SK-N-SH (cell line): ENCODE measurements at regions not wholly inside any gene's neighbourhood (a gene's known extent, or its start where the extent isn't known, plus 50 kb on each side); places are given as distances from the start of the nearest gene placed in this dataset.
A peak's percentile ranks its signal among the peaks of the same experiment; 100 is the strongest.

Experiments
- CTCF ChIA-PET: fragments of 300-600, 350-600 bp; formaldehyde crosslinking; extraction: SDS; loops from one replicate; lab custom pipeline; 2021; lab: Yijun Ruan, JAX
- POLR2A ChIA-PET: fragments of 350-600 bp; sonication (Branson Sonifier 250); formaldehyde crosslinking; extraction: SDS; loops from one replicate; lab custom pipeline; 2020; ENCODE audit warnings: antibody characterized with exemption, inconsistent platforms; lab: Yijun Ruan, JAX
- DNase-seq: peaks from one replicate; pipeline ENCODE4 v3.0.0; 2012
- H2AFZ ChIP-seq: fragments of 200-600 bp; sonication (generic); 2 replicates; pipeline ENCODE4 v1.8.1; 2016; ENCODE audit warnings: antibody characterized with exemption, mild to moderate bottlenecking, low read depth
- H3F3A ChIP-seq: fragments of 200-600 bp; sonication (generic); replicated peaks from 2 replicates; pipeline ENCODE3; 2016; ENCODE audit warnings: antibody characterized with exemption, mild to moderate bottlenecking; ENCODE audit not compliant: insufficient read depth
- H3K27ac ChIP-seq, 2 experiments: fragments of 200-500 bp in 1 of 2; fragments of 200-600 bp in 1 of 2; sonication (Bioruptor generic) in 1 of 2; sonication (generic), shearing (Covaris generic) in 1 of 2; 2 replicates each; pipeline versions ENCODE4 v1.5.1 to v1.6.1; 2014 to 2016; ENCODE audit warnings: low read depth in 2 of 2, inconsistent platforms in 1 of 2, low read length in 1 of 2, mild to moderate bottlenecking in 1 of 2, mixed read lengths in 1 of 2
- H3K27me3 ChIP-seq: fragments of 200-600 bp; sonication (generic), shearing (Covaris generic); 2 replicates; pipeline ENCODE4 v1.6.1; 2016; ENCODE audit warnings: mixed run types; ENCODE audit not compliant: insufficient read depth
- H3K36me3 ChIP-seq, 2 experiments: fragments of 200-500 bp in 1 of 2; fragments of 200-600 bp in 1 of 2; sonication (Bioruptor generic) in 1 of 2; sonication (generic) in 1 of 2; replicated peaks in 1 of 2; 2 replicates each; pipeline versions ENCODE3 to v1.5.1; 2014 to 2016; ENCODE audit warnings: low read length in 1 of 2, mild to moderate bottlenecking in 1 of 2; ENCODE audit not compliant: insufficient read depth in 2 of 2, control insufficient read depth in 1 of 2
- H3K4me1 ChIP-seq, 2 experiments: fragments of 200-500 bp in 1 of 2; fragments of 200-600 bp in 1 of 2; sonication (Bioruptor generic) in 1 of 2; sonication (generic), shearing (Covaris generic) in 1 of 2; 2 replicates each; pipeline versions ENCODE4 v1.5.1 to v1.6.1; 2014 to 2016; ENCODE audit warnings: low read depth in 1 of 2, low read length in 1 of 2, mixed run types in 1 of 2; ENCODE audit not compliant: insufficient read depth in 2 of 2, control insufficient read depth in 1 of 2
- H3K4me2 ChIP-seq: fragments of 200-600 bp; sonication (generic), shearing (Covaris generic); 2 replicates; pipeline ENCODE4 v1.6.1; 2017; ENCODE audit warnings: mixed run types
- H3K4me3 ChIP-seq, 2 experiments: fragments of 200-500 bp in 1 of 2; fragments of 200-600 bp in 1 of 2; sonication (Bioruptor generic) in 1 of 2; sonication (generic), shearing (Covaris generic) in 1 of 2; 2 replicates each; pipeline versions ENCODE4 v1.5.1 to v1.8.1; 2014 to 2016; ENCODE audit warnings: low read depth in 2 of 2, inconsistent platforms in 1 of 2, low read length in 1 of 2, mild to moderate bottlenecking in 1 of 2, mixed read lengths in 1 of 2, moderate library complexity in 1 of 2
- H3K79me2 ChIP-seq: fragments of 200-600 bp; sonication (generic); 2 replicates; pipeline ENCODE4 v1.8.1; 2017; ENCODE audit warnings: mild to moderate bottlenecking; ENCODE audit not compliant: insufficient read depth
- H3K9ac ChIP-seq: fragments of 200-600 bp; sonication (generic); 2 replicates; pipeline ENCODE4 v1.6.1; 2017; ENCODE audit warnings: mixed run types
- H3K9me2 ChIP-seq: fragments of 200-600 bp; sonication (generic); 2 replicates; pipeline ENCODE4 v1.6.1; 2017; ENCODE audit warnings: mixed run types
- H3K9me3 ChIP-seq: fragments of 200-600 bp; sonication (generic); 2 replicates; pipeline ENCODE4 v1.6.1; 2017; ENCODE audit warnings: mixed run types, mild to moderate bottlenecking, moderate library complexity
- H4K20me1 ChIP-seq: fragments of 200-600 bp; sonication (generic); 2 replicates; pipeline ENCODE4 v1.6.1; 2017; ENCODE audit warnings: mild to moderate bottlenecking, mixed run types; ENCODE audit not compliant: insufficient read depth
- CHD2 ChIP-seq: fragments of 150-350 bp; IDR thresholded peaks from 2 replicates; pipeline ENCODE4 v1.6.1; 2018; ENCODE audit warnings: low read length; ENCODE audit not compliant: partially characterized antibody
- ELF1 ChIP-seq: IDR thresholded peaks from 2 replicates; pipeline ENCODE4 v1.4.0; 2012
- EP300 ChIP-seq, 2 experiments: IDR thresholded peaks; 2 replicates each; pipeline versions ENCODE4 v1.4.0 to v1.6.1; 2012; ENCODE audit warnings: borderline replicate concordance in 1 of 2, low read depth in 1 of 2, low read length in 1 of 2
- EZH2phosphoT487 ChIP-seq: fragments of 200-600 bp; sonication (generic); IDR thresholded peaks from 2 replicates; pipeline ENCODE4 v1.6.1; 2017; ENCODE audit warnings: low read depth, mixed run types, mild to moderate bottlenecking, antibody characterized with exemption, moderate library complexity, borderline replicate concordance
- FOXM1 ChIP-seq: IDR thresholded peaks from 2 replicates; pipeline ENCODE4 v1.4.0; 2012; ENCODE audit warnings: low read depth, mild to moderate bottlenecking
- GATA2 ChIP-seq: sonication (generic); formaldehyde crosslinking; IDR thresholded peaks from 2 replicates; pipeline ENCODE4 v1.5.0; 2020; ENCODE audit warnings: mild to moderate bottlenecking, missing genetic modification reagents
- MEF2A ChIP-seq: IDR thresholded peaks from 2 replicates; pipeline ENCODE4 v1.4.0; 2012; ENCODE audit warnings: low read depth, borderline replicate concordance
- NRF1 ChIP-seq: IDR thresholded peaks from 2 replicates; pipeline ENCODE4 v1.6.1; 2012; ENCODE audit warnings: low read depth, mild to moderate bottlenecking, low read length
- RAD21 ChIP-seq: IDR thresholded peaks from 2 replicates; pipeline ENCODE4 v1.6.1; 2012; ENCODE audit warnings: mild to moderate bottlenecking, low read length
- SIN3A ChIP-seq: IDR thresholded peaks from 2 replicates; pipeline ENCODE4 v1.6.1; 2012; ENCODE audit warnings: low read depth, mild to moderate bottlenecking, low read length, moderate library complexity, borderline replicate concordance
- SMC3 ChIP-seq: IDR thresholded peaks from 2 replicates; pipeline ENCODE4 v1.6.1; 2012; ENCODE audit warnings: low read depth, low read length, improper control_type of control experiment
- TCF12 ChIP-seq: IDR thresholded peaks from 2 replicates; pipeline ENCODE4 v1.4.0; 2012
- YY1 ChIP-seq: IDR thresholded peaks from 2 replicates; pipeline ENCODE4 v1.4.0; 2012; ENCODE audit warnings: low read depth, mild to moderate bottlenecking
- WGBS: methylation state at CpG from one replicate; pipeline ENCODE4 v1.1.6; 2017; ENCODE audit warnings: low lambda C conversion rate; 5-methylcytosine and 5-hydroxymethylcytosine counted together
- TF ChIP-seq, protein P1 (sequence below): IDR thresholded peaks from 2 replicates; pipeline ENCODE4 v1.4.0; 2012; ENCODE audit warnings: low read depth, borderline replicate concordance
- TF ChIP-seq, protein P2 (sequence below): fragments of 150-350 bp; IDR thresholded peaks from 2 replicates; pipeline ENCODE4 v1.6.1; 2016; ENCODE audit warnings: mild to moderate bottlenecking, low read depth, low read length

DNA sequence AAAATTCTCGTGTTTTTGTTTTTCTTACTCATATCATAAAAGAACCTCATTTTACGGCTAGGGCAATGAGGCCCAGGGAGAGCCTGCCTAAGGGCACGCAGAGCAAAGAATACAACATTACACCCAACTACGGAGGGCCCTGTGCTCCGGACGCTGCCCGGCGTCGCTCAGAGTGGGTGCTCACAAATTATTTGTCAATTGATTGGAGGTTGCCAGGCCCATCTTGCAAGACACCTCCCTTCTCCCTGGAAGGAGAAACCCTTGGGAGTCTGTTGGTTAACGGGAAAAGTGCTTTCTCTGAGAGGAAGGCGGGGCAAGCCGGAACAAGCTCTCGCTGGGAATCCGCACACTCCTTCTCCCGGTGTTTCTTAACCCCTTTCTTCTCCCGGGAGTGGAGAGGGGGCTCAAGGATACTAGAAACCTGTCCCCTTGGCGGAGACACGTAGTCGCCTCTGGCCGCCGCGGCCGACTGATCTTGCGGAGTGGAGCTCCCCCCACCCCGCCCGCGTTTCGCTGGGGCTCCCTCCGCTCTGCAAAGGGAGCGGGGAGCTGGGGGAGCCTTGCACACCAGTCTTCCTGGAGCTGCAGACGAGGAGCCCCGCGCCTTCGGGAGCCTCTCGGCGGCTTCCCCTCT is 599.3 kb upstream of the SGCD start (continued):
- TF ChIP-seq, protein P1, sequence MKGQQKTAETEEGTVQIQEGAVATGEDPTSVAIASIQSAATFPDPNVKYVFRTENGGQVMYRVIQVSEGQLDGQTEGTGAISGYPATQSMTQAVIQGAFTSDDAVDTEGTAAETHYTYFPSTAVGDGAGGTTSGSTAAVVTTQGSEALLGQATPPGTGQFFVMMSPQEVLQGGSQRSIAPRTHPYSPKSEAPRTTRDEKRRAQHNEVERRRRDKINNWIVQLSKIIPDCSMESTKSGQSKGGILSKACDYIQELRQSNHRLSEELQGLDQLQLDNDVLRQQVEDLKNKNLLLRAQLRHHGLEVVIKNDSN: no peak
- TF ChIP-seq MEF2A (no peak), NRF1 (no peak), YY1 (no peak), EZH2phosphoT487 (no peak)
- TF ChIP-seq, protein P2, sequence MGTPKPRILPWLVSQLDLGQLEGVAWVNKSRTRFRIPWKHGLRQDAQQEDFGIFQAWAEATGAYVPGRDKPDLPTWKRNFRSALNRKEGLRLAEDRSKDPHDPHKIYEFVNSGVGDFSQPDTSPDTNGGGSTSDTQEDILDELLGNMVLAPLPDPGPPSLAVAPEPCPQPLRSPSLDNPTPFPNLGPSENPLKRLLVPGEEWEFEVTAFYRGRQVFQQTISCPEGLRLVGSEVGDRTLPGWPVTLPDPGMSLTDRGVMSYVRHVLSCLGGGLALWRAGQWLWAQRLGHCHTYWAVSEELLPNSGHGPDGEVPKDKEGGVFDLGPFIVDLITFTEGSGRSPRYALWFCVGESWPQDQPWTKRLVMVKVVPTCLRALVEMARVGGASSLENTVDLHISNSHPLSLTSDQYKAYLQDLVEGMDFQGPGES: no peak

DNA sequence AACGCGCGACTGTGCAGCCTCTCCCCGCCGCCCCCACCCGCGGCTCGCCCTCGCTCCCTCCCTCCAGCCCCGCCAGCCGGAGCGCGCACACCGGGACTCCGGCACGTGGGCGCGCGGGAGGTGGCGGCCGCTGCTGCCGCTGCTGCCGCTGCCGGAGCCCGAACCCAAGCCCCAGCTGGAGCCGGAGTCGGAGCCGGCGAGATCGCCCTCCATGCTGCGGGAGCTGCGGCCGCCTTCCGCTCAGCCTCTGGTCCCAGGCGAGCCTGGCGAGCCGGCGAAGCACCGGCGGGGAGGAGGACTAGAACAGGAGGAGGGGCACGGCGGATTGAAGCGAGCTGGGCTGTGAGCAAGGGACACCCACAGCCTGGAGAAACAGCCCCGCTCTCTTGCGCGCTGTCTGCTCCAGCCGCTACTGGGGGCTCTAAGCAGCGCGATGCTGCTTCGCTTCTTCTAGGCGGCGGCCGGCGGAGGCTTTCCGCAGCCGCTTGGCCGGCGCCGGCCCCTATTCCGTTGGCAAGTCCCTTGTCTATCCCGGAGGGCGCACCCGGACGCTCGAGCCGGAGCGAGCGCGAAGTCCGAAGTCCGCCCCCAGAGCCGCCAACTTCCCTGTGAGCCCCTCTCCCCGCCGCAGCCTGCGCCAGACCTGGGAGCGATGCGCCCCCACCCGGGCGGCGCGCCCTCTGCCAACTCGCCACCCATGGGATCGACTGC is 598.7 kb upstream of the SGCD start:
- H3K4me2 ChIP-seq: peak overlapping the region; percentile 44; the same call in 1 of the 2 replicates
- H3K9ac ChIP-seq: no peak overlapping the region
- H2AFZ ChIP-seq: no peak overlapping the region
- peaks cover 28% of the 10 kb centered on the region for H3K27me3 ChIP-seq
- TF ChIP-seq TCF12 (no peak), CHD2 (no peak), SIN3A (no peak), YY1 (no peak), GATA2 (no peak), FOXM1 (no peak), ELF1 (no peak), EP300 (IDR thresholded peaks at IDR 0.05; ENCODE audit: borderline replicate concordance in 1 of 2, low read depth in 1 of 2, low read length in 1 of 2) (no peak), RAD21 (no peak), SMC3 (no peak)
- DNase-seq: peak; percentile 83
- H3F3A ChIP-seq: no peaks in the 10 kb centered on the region
- ChIA-PET CTCF (no interaction called here), POLR2A (no interaction called here)
- 5% methylated on average over 15 of the region's 83 CpGs for WGBS
- peak overlapping the region; percentile 23 to 32; a peak in 3 of 4 replicates for H3K4me3 ChIP-seq
- H3K36me3 ChIP-seq: no peaks in the 10 kb centered on the region
- no peaks in the 10 kb centered on the region for H3K9me2 ChIP-seq
- no peaks in the 10 kb centered on the region for H3K79me2 ChIP-seq
- H3K9me3 ChIP-seq: no peaks in the 10 kb centered on the region
- H3K4me1 ChIP-seq: peaks cover 0 to 12% of the 10 kb centered on the region in 2 experiments; a peak in 1 of 4 replicates
- no peaks in the 10 kb centered on the region for H4K20me1 ChIP-seq
- H3K27ac ChIP-seq: no peak overlapping the region
